ENCODE measurements at regions not wholly inside any gene's neighbourhood (a gene's known extent, or its start where the extent isn't known, plus 50 kb on each side); places are given as distances from the start of the nearest gene placed in this dataset.
"Not testable (repeated sequence)": the region's sequence is repeated elsewhere in the genome, so short reads cannot be mapped to it uniquely, and the experiment has no call there.

DNA sequence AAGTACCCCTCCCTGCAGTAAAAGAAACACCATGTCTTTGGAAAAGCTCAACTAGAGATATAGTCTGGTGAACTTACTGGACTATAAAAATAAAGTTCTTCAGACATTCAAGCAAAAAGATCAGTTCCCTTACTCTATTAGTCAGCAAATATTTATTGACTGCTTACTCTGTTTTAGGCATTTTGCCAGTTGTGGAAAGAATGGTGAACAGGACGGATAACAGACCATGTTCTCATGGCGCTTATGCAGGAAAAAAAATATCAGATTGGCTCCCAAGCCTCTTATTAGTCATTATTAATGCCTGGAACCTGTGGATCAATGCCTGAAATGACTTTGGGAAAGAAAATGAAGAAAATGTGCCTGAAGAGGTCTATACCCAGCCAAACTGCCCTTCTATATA is 282.2 kb upstream of the EPHA7 start:
- Mint-ChIP-seq H3K27ac (no peak overlapping the region), H3K36me3 (no peaks in the 10 kb centered on the region), H3K9me3 (peaks cover 2 to 22% (median 8%) of the 10 kb centered on the region in 3 donors), H3K4me3 (no peak overlapping the region), H3K27me3 (no peaks in the 10 kb centered on the region), H3K4me1 (no peaks in the 10 kb centered on the region)

DNA sequence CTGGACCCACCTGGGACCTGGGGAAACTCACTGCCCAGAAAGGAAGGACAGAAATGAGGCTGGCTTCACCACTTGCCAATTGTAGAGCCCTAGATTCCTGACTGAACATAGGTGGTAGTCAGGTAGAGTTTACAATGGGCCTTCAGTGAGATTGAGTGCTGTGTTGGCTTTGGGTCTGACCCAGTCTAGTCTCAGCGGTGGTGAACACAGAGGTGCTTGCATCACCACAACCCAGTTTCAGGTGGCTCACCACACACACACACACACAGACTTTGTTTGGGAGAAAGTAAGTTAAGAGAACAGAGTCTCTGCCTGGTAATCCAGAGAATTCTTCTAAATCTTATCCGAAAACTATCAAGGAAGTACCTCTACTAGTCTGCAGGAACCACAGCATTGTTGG is 266.1 kb upstream of the EPHA7 start:
- no peak overlapping the region for H3K4me3 Mint-ChIP-seq
- H3K4me1 Mint-ChIP-seq: no peaks in the 10 kb centered on the region
- peaks cover 0 to 13% (median 6%) of the 10 kb centered on the region in 3 donors for H3K9me3 Mint-ChIP-seq

DNA sequence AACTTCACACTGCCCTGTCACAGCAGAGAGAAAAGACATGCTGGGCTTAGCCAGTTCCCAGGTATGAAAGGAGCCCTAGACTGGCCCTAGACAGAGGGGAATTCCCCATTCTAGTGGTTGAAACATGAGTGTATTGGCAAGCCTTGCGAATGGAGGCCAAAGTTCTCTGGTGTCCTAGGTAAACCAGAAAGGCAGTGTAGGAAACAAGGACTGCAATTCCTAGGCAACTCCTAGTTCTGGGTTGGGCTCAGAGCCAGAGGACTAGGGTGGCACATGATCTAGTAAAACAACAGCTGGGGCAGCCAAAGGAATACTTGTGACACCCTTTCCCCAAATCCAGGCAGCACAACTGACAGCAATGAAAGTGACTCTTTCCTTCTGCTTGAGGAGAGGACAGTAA is 265.0 kb upstream of the EPHA7 start:
- H3K27me3 Mint-ChIP-seq: no peaks in the 10 kb centered on the region
- H3K36me3 Mint-ChIP-seq: peaks cover 4% of the 10 kb centered on the region
- peaks cover 0 to 13% (median 3%) of the 10 kb centered on the region in 3 donors for H3K9me3 Mint-ChIP-seq
- H3K27ac Mint-ChIP-seq: no peak overlapping the region
- no peak overlapping the region for H3K4me3 Mint-ChIP-seq
- H3K4me1 Mint-ChIP-seq: no peaks in the 10 kb centered on the region

More for the DNA sequence above, 266.1 kb upstream of the EPHA7 start:
- Mint-ChIP-seq H3K27me3 (no peaks in the 10 kb centered on the region), H3K36me3 (peaks cover 4% of the 10 kb centered on the region), H3K27ac (no peak overlapping the region)

DNA sequence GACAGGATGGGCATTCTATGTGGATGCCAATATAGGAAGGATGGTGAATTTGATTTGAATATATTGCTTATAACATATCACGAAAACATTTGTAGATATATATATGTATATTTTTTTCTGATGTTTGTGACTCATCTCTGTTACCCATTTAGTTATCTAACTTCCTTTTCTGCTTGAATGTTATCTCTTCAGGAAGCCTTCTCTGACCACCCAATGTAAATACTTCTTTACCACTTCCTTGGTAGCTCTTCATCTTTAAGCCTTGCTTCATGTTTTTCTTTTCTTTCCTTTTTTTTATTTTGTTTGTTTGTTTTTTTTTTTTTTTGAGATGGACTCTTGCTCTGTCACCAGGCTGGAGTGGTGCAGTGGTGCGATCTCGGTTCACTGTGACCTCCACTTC is 260.5 kb upstream of the EPHA7 start:
- H3K36me3 Mint-ChIP-seq: peaks cover 4% of the 10 kb centered on the region
- no peaks in the 10 kb centered on the region for H3K4me1 Mint-ChIP-seq
- no peak overlapping the region for H3K27ac Mint-ChIP-seq
- no peaks in the 10 kb centered on the region for H3K27me3 Mint-ChIP-seq
- no peak overlapping the region for H3K4me3 Mint-ChIP-seq
- peaks cover 0 to 5% (median 4%) of the 10 kb centered on the region in 3 donors for H3K9me3 Mint-ChIP-seq

DNA sequence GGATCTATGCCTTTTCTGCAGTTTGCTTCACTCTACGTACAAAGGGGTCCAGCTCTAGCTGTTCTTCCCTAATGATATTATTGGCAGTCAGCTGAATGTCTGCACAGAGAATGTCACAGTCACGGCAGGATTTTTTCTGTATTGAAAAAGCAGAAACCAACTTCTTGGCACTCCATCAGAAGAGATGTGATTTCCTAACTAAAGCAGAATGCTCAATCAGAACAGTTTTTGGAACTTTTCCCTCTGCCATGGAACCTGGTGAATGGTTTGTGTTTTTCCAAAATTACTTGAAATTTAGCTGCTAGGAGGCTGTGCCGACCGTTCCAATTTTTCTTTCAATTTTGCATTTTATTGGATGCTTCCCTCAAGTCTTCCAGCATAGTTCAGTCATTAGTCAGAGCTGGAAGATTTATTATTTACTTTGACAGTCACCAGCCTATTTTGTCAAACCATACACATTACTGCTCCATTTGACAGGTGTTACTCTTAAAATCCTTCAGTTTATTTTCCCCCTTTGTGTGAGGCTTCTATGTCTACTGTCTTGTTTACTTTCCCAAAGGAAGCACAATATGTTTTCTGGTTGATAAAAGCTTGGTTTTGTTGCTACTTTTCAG is 259.6 kb upstream of the EPHA7 start:
- Mint-ChIP-seq H3K4me1 (no peaks in the 10 kb centered on the region), H3K4me3 (no peak overlapping the region), H3K27ac (no peak overlapping the region), H3K27me3 (no peaks in the 10 kb centered on the region), H3K36me3 (peaks cover 2% of the 10 kb centered on the region), H3K9me3 (peaks cover 0 to 4% (median 4%) of the 10 kb centered on the region in 3 donors)

DNA sequence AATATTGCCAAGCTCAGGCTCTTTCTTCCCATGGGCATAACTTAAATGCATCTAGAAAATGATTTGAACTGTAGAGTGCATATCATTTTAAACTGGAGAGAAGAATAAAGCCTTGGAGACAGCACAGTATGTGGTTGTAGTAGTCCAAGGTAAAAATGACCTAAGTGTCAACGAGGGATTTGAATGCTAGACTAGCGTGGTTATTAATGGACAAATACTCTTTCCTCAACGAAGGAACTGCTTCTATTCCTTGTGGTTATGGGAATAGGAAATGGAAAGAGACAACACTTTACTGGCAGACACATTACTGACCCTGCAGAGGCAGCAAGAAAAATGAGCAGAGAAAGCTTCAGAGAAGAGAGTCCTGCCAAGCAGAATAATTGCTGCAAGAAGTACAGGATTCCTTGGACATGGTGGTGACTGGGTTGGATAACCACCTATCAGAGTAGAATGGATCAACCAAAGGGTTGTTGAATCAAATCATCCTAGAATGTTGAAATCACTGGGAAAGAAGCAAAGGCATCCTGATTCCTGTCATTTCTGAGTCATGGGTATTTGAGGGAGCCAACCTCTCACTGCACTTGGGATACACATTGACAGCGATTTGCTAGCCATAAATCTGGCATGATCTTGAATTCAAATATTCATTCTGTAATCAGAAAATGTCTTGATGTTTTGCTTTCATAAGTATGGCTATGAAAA is 258.1 kb upstream of the EPHA7 start:
- Mint-ChIP-seq H3K27me3 (no peaks in the 10 kb centered on the region), H3K4me3 (no peak overlapping the region), H3K4me1 (no peaks in the 10 kb centered on the region), H3K9me3 (peaks cover 0 to 2% (median 0%) of the 10 kb centered on the region in 3 donors), H3K27ac (no peak overlapping the region), H3K36me3 (no peaks in the 10 kb centered on the region)

DNA sequence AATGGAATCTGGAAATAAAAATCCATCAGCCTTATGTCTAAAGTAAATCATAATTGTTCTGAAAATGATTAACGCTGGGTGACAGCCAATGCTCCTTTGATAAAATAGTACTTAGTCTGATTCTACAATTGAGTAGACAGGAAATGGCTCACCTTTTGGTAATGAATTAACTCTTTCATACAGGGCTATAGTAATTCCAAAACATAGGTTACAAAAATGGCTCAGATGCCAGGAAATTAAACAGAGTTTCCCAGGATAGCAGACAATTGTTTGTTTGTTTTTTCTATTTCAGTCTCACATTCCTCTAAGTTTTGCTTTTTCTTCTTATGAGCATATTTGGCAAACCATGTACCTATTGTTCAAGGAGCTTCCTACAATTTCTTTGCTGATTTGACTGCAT is 257.2 kb upstream of the EPHA7 start:
- no peak overlapping the region for H3K27ac Mint-ChIP-seq
- no peaks in the 10 kb centered on the region for H3K4me1 Mint-ChIP-seq
- no peak overlapping the region for H3K4me3 Mint-ChIP-seq
- no peaks in the 10 kb centered on the region for H3K36me3 Mint-ChIP-seq
- no peaks in the 10 kb centered on the region for H3K27me3 Mint-ChIP-seq
- peaks cover 0 to 5% (median 2%) of the 10 kb centered on the region in 3 donors for H3K9me3 Mint-ChIP-seq

DNA sequence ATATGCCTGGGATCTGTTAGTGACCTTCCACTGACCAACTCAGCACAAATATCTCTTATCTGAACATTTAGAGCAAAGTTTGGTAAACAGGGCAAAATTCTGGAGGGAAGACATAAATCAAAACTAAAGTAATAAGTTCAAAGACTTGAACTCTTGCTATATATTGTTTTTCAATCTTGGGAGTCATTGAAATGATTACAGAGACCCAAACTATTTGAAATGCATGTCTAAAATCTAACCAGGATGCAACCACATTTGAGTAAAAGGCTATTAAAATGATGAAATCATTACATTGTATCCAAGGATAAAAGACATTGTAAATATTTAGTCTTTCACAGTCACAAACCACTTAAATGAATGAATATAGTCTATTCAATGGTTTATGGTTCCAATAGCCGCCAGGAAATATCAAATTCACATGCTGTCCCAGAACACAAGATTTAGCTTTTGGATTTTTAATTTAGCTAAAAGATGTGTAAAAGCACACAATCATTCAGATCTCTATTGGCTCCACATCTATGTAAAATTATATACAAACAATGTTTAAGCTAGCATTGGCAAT is 256.6 kb upstream of the EPHA7 start:
- Mint-ChIP-seq H3K9me3 (peaks cover 0 to 5% (median 2%) of the 10 kb centered on the region in 3 donors), H3K36me3 (no peaks in the 10 kb centered on the region), H3K4me3 (no peak overlapping the region), H3K4me1 (no peaks in the 10 kb centered on the region), H3K27ac (no peak overlapping the region), H3K27me3 (no peaks in the 10 kb centered on the region)

DNA sequence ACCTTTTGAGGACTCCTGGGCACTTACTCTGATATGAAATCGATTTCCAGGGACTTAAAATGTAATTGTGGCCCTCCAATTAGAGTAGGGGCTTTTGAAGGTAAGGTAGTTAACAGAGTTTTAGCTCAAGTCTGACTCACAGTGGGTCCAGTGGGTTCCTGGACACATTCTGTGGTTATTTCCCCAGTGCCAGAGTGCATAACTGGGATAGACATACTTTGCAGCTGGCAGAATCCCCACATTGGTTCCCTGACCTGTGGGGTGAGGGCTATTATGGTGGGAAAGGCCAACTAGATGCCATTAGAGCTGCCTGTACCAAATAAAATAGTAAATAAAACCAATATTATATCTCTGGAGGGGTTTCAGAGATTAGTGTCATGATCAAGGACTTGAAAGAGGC is 243.8 kb upstream of the EPHA7 start:
- Mint-ChIP-seq H3K27me3 (no peaks in the 10 kb centered on the region), H3K4me1 (no peaks in the 10 kb centered on the region), H3K4me3 (no peak overlapping the region), H3K27ac (no peak overlapping the region), H3K36me3 (no peaks in the 10 kb centered on the region), H3K9me3 (peaks cover 0 to 6% (median 6%) of the 10 kb centered on the region in 3 donors)

DNA sequence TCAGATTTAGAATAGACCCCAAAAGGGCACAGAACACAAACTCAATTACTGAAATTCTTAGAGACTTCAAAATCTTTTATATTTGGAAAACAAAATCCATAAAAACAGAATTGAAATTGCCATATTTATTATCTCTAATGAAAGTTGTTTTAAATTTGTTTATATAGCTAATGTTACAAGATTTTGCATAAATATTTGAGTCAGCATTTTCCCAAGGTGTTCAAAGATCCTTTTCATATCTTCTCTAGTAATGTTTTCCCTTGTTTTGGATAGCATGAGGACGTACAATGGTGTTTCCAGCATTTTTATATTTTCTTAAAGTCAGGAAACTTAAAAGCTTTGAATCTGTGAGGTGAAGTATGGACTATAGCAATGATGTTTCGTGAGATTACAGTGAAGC is 235.2 kb upstream of the EPHA7 start:
- Mint-ChIP-seq H3K27ac (no peak overlapping the region), H3K36me3 (no peaks in the 10 kb centered on the region), H3K9me3 (peaks cover 0 to 13% (median 12%) of the 10 kb centered on the region in 3 donors)

DNA sequence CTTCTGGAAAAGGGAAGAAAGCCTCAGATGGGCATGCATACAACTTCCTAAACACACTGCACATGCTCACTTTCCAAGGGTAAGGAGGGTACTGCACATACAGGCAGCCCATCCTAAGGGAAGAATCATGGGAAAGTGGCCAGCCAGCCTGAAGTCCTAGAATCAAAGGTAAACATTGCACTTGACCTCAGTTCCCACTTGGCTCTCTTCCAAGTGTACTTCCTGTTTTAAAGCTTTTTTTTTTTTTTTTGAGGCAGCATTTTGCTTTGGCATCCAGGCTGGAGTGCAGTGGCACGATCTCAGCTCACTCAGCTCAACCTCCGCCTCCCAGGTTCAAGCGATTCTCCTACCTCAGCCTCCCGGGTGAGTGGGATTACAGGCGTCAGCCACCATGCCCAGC is 225.3 kb upstream of the EPHA7 start:
- no peaks in the 10 kb centered on the region for H3K36me3 Mint-ChIP-seq
- H3K4me1 Mint-ChIP-seq: no peaks in the 10 kb centered on the region
- no peak overlapping the region for H3K27ac Mint-ChIP-seq
- H3K4me3 Mint-ChIP-seq: no peak overlapping the region
- H3K9me3 Mint-ChIP-seq: peaks cover 0 to 8% (median 2%) of the 10 kb centered on the region in 3 donors
- no peaks in the 10 kb centered on the region for H3K27me3 Mint-ChIP-seq

More for the DNA sequence above, 235.2 kb upstream of the EPHA7 start:
- Mint-ChIP-seq H3K27me3 (no peaks in the 10 kb centered on the region), H3K4me1 (no peaks in the 10 kb centered on the region), H3K4me3 (no peak overlapping the region)

DNA sequence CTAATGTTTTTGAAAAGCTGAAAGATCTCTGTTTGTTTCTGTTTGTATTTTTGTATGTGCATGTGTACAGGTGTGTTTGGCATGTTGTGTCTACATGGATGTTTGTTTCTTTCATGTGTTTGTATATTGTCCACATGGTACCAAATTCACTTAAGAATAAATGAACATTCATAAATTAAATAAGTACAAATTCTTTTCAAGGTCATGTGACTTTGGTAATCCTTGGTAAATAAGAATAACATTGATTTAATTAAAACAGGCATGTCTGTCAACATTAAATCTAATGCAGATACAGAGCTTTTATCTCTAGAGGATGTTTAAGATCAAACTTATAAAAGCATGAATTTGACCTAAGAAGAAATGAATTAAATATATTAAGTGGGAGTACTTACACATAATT is 219.8 kb upstream of the EPHA7 start:
- H3K4me3 Mint-ChIP-seq: no peak overlapping the region
- H3K4me1 Mint-ChIP-seq: no peaks in the 10 kb centered on the region
- H3K9me3 Mint-ChIP-seq: peaks cover 2 to 8% (median 4%) of the 10 kb centered on the region in 3 donors
- no peaks in the 10 kb centered on the region for H3K36me3 Mint-ChIP-seq
- H3K27me3 Mint-ChIP-seq: no peaks in the 10 kb centered on the region
- H3K27ac Mint-ChIP-seq: no peak overlapping the region

DNA sequence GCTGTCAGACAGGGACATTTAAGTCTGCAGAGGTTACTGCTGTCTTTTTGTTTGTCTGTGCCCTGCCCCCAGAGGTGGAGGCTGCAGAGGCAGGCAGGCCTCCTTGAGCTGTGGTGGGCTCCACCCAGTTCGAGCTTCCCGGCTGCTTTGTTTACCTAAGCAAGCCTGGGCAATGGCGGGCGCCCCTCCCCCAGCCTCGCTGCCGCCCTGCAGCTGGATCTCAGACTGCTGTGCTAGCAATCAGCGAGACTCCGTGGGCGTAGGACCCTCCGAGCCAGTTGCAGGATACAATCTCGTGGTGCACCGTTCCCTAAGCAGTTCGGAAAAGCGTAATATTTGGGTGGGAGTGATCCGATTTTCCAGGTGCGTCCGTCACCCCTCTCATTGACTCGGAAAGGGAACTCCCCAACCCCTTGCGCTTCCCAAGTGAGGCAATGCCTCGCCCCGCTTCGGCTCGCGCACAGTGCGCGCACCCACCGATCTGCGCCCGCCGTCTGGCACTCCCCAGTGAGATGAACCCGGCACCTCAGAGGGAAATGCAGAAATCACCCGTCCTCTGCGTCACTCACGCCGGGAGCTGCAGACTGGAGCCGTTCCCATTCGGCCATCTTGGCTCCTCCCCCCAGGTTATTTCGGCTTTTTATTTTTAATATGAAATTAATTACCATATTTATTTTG is 217.8 kb upstream of the EPHA7 start:
- not testable (repeated sequence) for H3K36me3 Mint-ChIP-seq, H3K4me1 Mint-ChIP-seq, H3K4me3 Mint-ChIP-seq, H3K27ac Mint-ChIP-seq, H3K27me3 Mint-ChIP-seq, H3K9me3 Mint-ChIP-seq

DNA sequence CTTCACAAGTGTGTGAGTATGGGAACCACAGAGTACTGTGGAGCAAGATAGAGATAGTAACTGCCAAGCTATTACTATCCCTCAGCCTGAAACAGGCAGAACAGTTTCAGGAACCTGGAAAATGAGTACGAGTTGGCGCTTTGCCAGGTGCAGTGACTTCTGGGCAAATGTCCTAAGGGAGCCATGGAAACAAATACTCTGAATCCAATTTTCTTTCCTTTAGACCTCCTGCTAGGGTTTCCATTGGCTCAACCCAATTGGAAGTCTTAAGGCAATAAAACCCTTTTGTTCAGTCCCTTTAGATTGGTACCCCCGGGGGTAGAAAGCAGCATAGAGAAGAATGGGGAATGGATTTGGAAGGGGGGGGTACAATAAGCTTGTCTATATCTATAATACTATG is 205.0 kb upstream of the EPHA7 start:
- no peaks in the 10 kb centered on the region for H3K4me1 Mint-ChIP-seq
- no peaks in the 10 kb centered on the region for H3K36me3 Mint-ChIP-seq
- no peak overlapping the region for H3K27ac Mint-ChIP-seq
- no peak overlapping the region for H3K4me3 Mint-ChIP-seq
- H3K27me3 Mint-ChIP-seq: no peaks in the 10 kb centered on the region
- H3K9me3 Mint-ChIP-seq: peaks cover 2 to 10% (median 4%) of the 10 kb centered on the region in 3 donors

DNA sequence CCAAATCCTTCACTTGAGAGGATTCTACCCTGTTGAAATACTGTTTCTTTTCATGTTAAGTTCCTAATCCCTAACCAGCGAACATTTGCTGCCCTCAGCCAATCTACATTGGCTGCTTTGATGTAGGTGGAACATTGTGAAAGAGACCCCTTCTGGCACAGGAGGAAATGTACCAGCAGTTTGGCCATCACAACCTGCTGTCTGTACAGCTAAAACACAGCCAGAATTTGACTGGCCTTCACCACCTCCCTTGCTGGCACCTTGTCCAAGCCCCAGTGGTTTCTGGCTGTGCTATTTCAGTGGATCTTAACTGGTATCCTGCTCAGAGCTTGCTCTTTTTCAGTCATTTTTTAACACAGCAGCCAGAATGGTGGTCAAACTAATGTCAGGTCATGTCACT is 202.1 kb upstream of the EPHA7 start:
- Mint-ChIP-seq H3K36me3 (no peaks in the 10 kb centered on the region), H3K9me3 (peaks cover 2 to 6% (median 3%) of the 10 kb centered on the region in 3 donors), H3K27ac (no peak overlapping the region)

More for the DNA sequence above, 202.1 kb upstream of the EPHA7 start:
- H3K4me3 Mint-ChIP-seq: no peak overlapping the region
- H3K27me3 Mint-ChIP-seq: no peaks in the 10 kb centered on the region
- H3K4me1 Mint-ChIP-seq: no peaks in the 10 kb centered on the region

Data from IgD-negative memory B cell (primary cell).